ENCODE measurements at regions not wholly inside any gene's neighbourhood (a gene's known extent, or its start where the extent isn't known, plus 50 kb on each side); places are given as distances from the start of the nearest gene placed in this dataset.

GRCh38 chr2:129605646-129606045, 373.8 kb upstream of the RAB6C start:
- Histone ChIP-seq H3K4me3 (ENCODE audit: low read depth in 2 of 2, low read length in 1 of 2) (no peak overlapping the region), H3K9ac (no peak overlapping the region), H3K27ac (ENCODE audit: low read depth in 2 of 2, low read length in 1 of 2) (no peak overlapping the region), H2AFZ (ENCODE audit: low read depth) (no peak overlapping the region), H3K27me3 (ENCODE audit: insufficient read depth) (no peaks in the 10 kb centered on the region), H3K9me2 (no peaks in the 10 kb centered on the region), H4K20me1 (ENCODE audit: insufficient read depth) (no peaks in the 10 kb centered on the region), H3K36me3 (replicated peaks in 1 of 2; ENCODE audit: control insufficient read depth in 1 of 2, insufficient read depth in 2 of 2, low read length in 1 of 2) (no peaks in the 10 kb centered on the region), H3F3A (replicated peaks; ENCODE audit: insufficient read depth) (no peaks in the 10 kb centered on the region), H3K4me2 (no peak overlapping the region), H3K9me3 (no peaks in the 10 kb centered on the region), H3K4me1 (ENCODE audit: control insufficient read depth in 1 of 2, insufficient read depth in 2 of 2, low read depth in 1 of 2, low read length in 1 of 2) (peaks cover 0 to 2% of the 10 kb centered on the region in 2 experiments; a peak in 2 of 4 replicates), H3K79me2 (ENCODE audit: insufficient read depth) (no peaks in the 10 kb centered on the region)
- ChIA-PET POLR2A (no interaction called here), CTCF (interaction anchor here (0.6 to 0.9 kb wide), 2 partner anchors 12 to 1967 kb away, joined by 3 read pairs; no protein-coding TSS in a partner anchor)
- peak; percentile 42 for DNase-seq
- WGBS (ENCODE audit: low lambda C conversion rate) = 54% methylated on average over 6 of the region's 6 CpGs
- TF ChIP-seq RCOR1 (IDR thresholded peaks at IDR 0.05; ENCODE audit: low read length) (no peak), GABPA (IDR thresholded peaks at IDR 0.05; ENCODE audit: low read depth) (no peak), SIN3A (IDR thresholded peaks at IDR 0.05; ENCODE audit: borderline replicate concordance, low read depth, low read length) (no peak), FOXJ3 (CRISPR knock-in tag; IDR thresholded peaks at IDR 0.05) (no peak), FOXM1 (IDR thresholded peaks at IDR 0.05; ENCODE audit: low read depth) (no peak), NRF1 (IDR thresholded peaks at IDR 0.05; ENCODE audit: low read depth, low read length) (no peak), ELF1 (IDR thresholded peaks at IDR 0.05) (no peak), GATA2 (CRISPR knock-in tag; IDR thresholded peaks at IDR 0.05) (no peak), TEAD4 (IDR thresholded peaks at IDR 0.05; ENCODE audit: borderline replicate concordance, insufficient read depth) (no peak), EZH2phosphoT487 (IDR thresholded peaks at IDR 0.05; ENCODE audit: borderline replicate concordance, low read depth) (no peak), REST (IDR thresholded peaks at IDR 0.05; ENCODE audit: low read depth, low read length) (no peak), USF2 (IDR thresholded peaks at IDR 0.05; ENCODE audit: borderline replicate concordance, low read depth, low read length) (no peak)

All from SK-N-SH (cell line).